ENCODE measurements at regions not wholly inside any gene's neighbourhood (a gene's known extent, or its start where the extent isn't known, plus 50 kb on each side); places are given as distances from the start of the nearest gene placed in this dataset.

DNA sequence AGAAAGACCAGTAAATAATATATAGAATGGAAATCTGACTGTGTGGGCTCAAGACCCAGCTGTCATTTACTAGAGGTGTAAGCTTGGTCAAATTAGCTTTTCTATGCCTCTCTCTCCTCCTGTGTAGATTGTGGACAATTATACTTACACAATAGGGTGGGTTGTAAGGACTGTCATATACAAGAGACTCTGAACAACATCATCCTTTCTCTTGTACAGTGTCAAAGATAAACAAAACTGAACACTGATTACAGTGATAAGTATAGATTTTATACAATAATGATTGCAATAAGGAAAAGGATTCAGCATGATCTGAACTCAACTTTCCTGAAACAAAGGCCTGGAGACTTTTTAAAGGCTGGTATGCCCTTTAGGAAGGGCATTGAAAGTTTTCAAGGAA, 429.2 kb upstream of the HS3ST1 start:
- no peak overlapping the region for H3K9ac ChIP-seq
- no peaks in the 10 kb centered on the region for H3F3A ChIP-seq (replicated peaks; ENCODE audit: insufficient read depth)
- no peaks in the 10 kb centered on the region for H3K27me3 ChIP-seq (ENCODE audit: insufficient read depth)
- ChIA-PET POLR2A (no interaction called here), CTCF (no interaction called here)
- H3K9me2 ChIP-seq = no peaks in the 10 kb centered on the region; the same call in 1 of the 2 replicates
- no peak overlapping the region for H3K4me2 ChIP-seq
- H3K4me1 ChIP-seq (ENCODE audit: control insufficient read depth in 1 of 2, insufficient read depth in 2 of 2, low read depth in 1 of 2, low read length in 1 of 2) = no peaks in the 10 kb centered on the region
- no peaks in the 10 kb centered on the region for H3K79me2 ChIP-seq (ENCODE audit: insufficient read depth)
- H3K36me3 ChIP-seq (replicated peaks in 1 of 2; ENCODE audit: control insufficient read depth in 1 of 2, insufficient read depth in 2 of 2, low read length in 1 of 2) = no peaks in the 10 kb centered on the region
- no peak overlapping the region for H2AFZ ChIP-seq (ENCODE audit: low read depth)
- no peak for DNase-seq
- TF ChIP-seq SIN3A (IDR thresholded peaks at IDR 0.05; ENCODE audit: borderline replicate concordance, low read depth, low read length) = no peak
- TF ChIP-seq, protein P1, sequence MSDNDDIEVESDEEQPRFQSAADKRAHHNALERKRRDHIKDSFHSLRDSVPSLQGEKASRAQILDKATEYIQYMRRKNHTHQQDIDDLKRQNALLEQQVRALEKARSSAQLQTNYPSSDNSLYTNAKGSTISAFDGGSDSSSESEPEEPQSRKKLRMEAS (IDR thresholded peaks at IDR 0.05; ENCODE audit: low read depth) = no peak
- no peak for TF ChIP-seq RXRA (IDR thresholded peaks at IDR 0.05; ENCODE audit: borderline replicate concordance, low read depth)
- TF ChIP-seq, protein P2, sequence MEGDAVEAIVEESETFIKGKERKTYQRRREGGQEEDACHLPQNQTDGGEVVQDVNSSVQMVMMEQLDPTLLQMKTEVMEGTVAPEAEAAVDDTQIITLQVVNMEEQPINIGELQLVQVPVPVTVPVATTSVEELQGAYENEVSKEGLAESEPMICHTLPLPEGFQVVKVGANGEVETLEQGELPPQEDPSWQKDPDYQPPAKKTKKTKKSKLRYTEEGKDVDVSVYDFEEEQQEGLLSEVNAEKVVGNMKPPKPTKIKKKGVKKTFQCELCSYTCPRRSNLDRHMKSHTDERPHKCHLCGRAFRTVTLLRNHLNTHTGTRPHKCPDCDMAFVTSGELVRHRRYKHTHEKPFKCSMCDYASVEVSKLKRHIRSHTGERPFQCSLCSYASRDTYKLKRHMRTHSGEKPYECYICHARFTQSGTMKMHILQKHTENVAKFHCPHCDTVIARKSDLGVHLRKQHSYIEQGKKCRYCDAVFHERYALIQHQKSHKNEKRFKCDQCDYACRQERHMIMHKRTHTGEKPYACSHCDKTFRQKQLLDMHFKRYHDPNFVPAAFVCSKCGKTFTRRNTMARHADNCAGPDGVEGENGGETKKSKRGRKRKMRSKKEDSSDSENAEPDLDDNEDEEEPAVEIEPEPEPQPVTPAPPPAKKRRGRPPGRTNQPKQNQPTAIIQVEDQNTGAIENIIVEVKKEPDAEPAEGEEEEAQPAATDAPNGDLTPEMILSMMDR (IDR thresholded peaks at IDR 0.05) = no peak
- TF ChIP-seq RAD21 (IDR thresholded peaks at IDR 0.05; ENCODE audit: low read length) = no peak
- no peak for TF ChIP-seq GATA2 (CRISPR knock-in tag; IDR thresholded peaks at IDR 0.05)
- TF ChIP-seq NRF1 (IDR thresholded peaks at IDR 0.05; ENCODE audit: low read depth, low read length) = no peak
- TF ChIP-seq, protein P3, sequence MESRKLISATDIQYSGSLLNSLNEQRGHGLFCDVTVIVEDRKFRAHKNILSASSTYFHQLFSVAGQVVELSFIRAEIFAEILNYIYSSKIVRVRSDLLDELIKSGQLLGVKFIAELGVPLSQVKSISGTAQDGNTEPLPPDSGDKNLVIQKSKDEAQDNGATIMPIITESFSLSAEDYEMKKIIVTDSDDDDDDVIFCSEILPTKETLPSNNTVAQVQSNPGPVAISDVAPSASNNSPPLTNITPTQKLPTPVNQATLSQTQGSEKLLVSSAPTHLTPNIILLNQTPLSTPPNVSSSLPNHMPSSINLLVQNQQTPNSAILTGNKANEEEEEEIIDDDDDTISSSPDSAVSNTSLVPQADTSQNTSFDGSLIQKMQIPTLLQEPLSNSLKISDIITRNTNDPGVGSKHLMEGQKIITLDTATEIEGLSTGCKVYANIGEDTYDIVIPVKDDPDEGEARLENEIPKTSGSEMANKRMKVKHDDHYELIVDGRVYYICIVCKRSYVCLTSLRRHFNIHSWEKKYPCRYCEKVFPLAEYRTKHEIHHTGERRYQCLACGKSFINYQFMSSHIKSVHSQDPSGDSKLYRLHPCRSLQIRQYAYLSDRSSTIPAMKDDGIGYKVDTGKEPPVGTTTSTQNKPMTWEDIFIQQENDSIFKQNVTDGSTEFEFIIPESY (IDR thresholded peaks at IDR 0.05; ENCODE audit: borderline replicate concordance, low read depth) = no peak
- TF ChIP-seq MEF2A (IDR thresholded peaks at IDR 0.05; ENCODE audit: borderline replicate concordance, low read depth) = no peak
- no peak for TF ChIP-seq MXI1 (IDR thresholded peaks at IDR 0.05; ENCODE audit: low read depth, low read length)
- TF ChIP-seq POLR2AphosphoS5 (IDR thresholded peaks at IDR 0.05; ENCODE audit: low read depth, low read length) = no peak
- no peak for TF ChIP-seq TEAD4 (IDR thresholded peaks at IDR 0.05; ENCODE audit: borderline replicate concordance, insufficient read depth)
- TF ChIP-seq YY1 (IDR thresholded peaks at IDR 0.05; ENCODE audit: low read depth) = no peak
- TF ChIP-seq, protein P4, sequence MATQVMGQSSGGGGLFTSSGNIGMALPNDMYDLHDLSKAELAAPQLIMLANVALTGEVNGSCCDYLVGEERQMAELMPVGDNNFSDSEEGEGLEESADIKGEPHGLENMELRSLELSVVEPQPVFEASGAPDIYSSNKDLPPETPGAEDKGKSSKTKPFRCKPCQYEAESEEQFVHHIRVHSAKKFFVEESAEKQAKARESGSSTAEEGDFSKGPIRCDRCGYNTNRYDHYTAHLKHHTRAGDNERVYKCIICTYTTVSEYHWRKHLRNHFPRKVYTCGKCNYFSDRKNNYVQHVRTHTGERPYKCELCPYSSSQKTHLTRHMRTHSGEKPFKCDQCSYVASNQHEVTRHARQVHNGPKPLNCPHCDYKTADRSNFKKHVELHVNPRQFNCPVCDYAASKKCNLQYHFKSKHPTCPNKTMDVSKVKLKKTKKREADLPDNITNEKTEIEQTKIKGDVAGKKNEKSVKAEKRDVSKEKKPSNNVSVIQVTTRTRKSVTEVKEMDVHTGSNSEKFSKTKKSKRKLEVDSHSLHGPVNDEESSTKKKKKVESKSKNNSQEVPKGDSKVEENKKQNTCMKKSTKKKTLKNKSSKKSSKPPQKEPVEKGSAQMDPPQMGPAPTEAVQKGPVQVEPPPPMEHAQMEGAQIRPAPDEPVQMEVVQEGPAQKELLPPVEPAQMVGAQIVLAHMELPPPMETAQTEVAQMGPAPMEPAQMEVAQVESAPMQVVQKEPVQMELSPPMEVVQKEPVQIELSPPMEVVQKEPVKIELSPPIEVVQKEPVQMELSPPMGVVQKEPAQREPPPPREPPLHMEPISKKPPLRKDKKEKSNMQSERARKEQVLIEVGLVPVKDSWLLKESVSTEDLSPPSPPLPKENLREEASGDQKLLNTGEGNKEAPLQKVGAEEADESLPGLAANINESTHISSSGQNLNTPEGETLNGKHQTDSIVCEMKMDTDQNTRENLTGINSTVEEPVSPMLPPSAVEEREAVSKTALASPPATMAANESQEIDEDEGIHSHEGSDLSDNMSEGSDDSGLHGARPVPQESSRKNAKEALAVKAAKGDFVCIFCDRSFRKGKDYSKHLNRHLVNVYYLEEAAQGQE (IDR thresholded peaks at IDR 0.05; ENCODE audit: low read depth, low read length) = no peak
- TF ChIP-seq FOXJ3 (CRISPR knock-in tag; IDR thresholded peaks at IDR 0.05) = no peak
- TF ChIP-seq GABPA (IDR thresholded peaks at IDR 0.05; ENCODE audit: low read depth) = no peak
- TF ChIP-seq EP300 (IDR thresholded peaks at IDR 0.05; ENCODE audit: borderline replicate concordance in 1 of 2, low read depth in 1 of 2, low read length in 1 of 2) = no peak
- TF ChIP-seq RCOR1 (IDR thresholded peaks at IDR 0.05; ENCODE audit: low read length) = no peak
- no peak for TF ChIP-seq FOXM1 (IDR thresholded peaks at IDR 0.05; ENCODE audit: low read depth)
- TF ChIP-seq SMC3 (IDR thresholded peaks at IDR 0.05; ENCODE audit: low read depth, low read length) = no peak
- H3K9me3 ChIP-seq = peaks cover 9% of the 10 kb centered on the region
- H4K20me1 ChIP-seq (ENCODE audit: insufficient read depth) = no peaks in the 10 kb centered on the region
- H3K4me3 ChIP-seq (ENCODE audit: low read depth in 2 of 2, low read length in 1 of 2) = no peak overlapping the region
- no peak overlapping the region for H3K27ac ChIP-seq (ENCODE audit: low read depth in 2 of 2, low read length in 1 of 2)
